ENCODE measurements at regions not wholly inside any gene's neighbourhood (a gene's known extent, or its start where the extent isn't known, plus 50 kb on each side); places are given as distances from the start of the nearest gene placed in this dataset.

- DNase-seq, result no peak
Measured at GRCh38 chr4:22336822-22337221, 179.0 kb downstream of the ADGRA3 start.

GRCh38 chr4:22334155-22334554 lies 181.7 kb downstream of the ADGRA3 start:
- no peak for DNase-seq

- DNase-seq, result no peak
Measured at GRCh38 chr4:22324422-22324821, 191.4 kb downstream of the ADGRA3 start.

GRCh38 chr4:22323691-22324090 lies 192.2 kb downstream of the ADGRA3 start:
- DNase-seq, result no peak

GRCh38 chr4:22322996-22323395 lies 192.9 kb downstream of the ADGRA3 start:
- no peak for DNase-seq

- no peak for DNase-seq
Measured at GRCh38 chr4:22315628-22316027, 200.2 kb downstream of the ADGRA3 start.

GRCh38 chr4:22313976-22314375 lies 201.9 kb downstream of the ADGRA3 start:
- DNase-seq, result no peak

- no peak for DNase-seq
Measured at GRCh38 chr4:22312113-22312512, 203.8 kb downstream of the ADGRA3 start.

- no peak for DNase-seq
Measured at GRCh38 chr4:22301253-22301652, 214.6 kb downstream of the ADGRA3 start.

GRCh38 chr4:22299678-22300077 lies 216.2 kb downstream of the ADGRA3 start:
- DNase-seq, result no peak

- DNase-seq, result no peak
Measured at GRCh38 chr4:22287631-22288030, 228.2 kb downstream of the ADGRA3 start.

GRCh38 chr4:22268350-22269025 lies 247.4 kb downstream of the ADGRA3 start:
- no peak for DNase-seq

- DNase-seq, result no peak
Measured at GRCh38 chr4:22264261-22264660, 251.6 kb downstream of the ADGRA3 start.

GRCh38 chr4:22253431-22253830 lies 262.4 kb downstream of the ADGRA3 start:
- DNase-seq, result no peak

- no peak for DNase-seq
Measured at GRCh38 chr4:22246847-22247246, 269.0 kb downstream of the ADGRA3 start.

- no peak for DNase-seq
Measured at GRCh38 chr4:22245294-22245693, 270.6 kb downstream of the ADGRA3 start.

- DNase-seq, result no peak
Measured at GRCh38 chr4:22241415-22241814, 274.5 kb downstream of the ADGRA3 start.

- DNase-seq, result no peak
Measured at GRCh38 chr4:22240814-22241213, 275.1 kb downstream of the ADGRA3 start.

GRCh38 chr4:22238742-22239141 lies 277.1 kb downstream of the ADGRA3 start:
- DNase-seq, result no peak

GRCh38 chr4:22237846-22238494 lies 277.9 kb downstream of the ADGRA3 start:
- DNase-seq, result no peak

GRCh38 chr4:22237155-22237751 lies 278.6 kb downstream of the ADGRA3 start:
- peak; percentile 17 to 24 for DNase-seq

GRCh38 chr4:22235698-22236097 lies 280.2 kb downstream of the ADGRA3 start:
- DNase-seq, result no peak

- no peak for DNase-seq
Measured at GRCh38 chr4:22233230-22233629, 282.6 kb downstream of the ADGRA3 start.

- DNase-seq, result no peak
Measured at GRCh38 chr4:22220965-22221364, 272.4 kb upstream of the KCNIP4 start.
